GM19351 (cell line): ENCODE measurements at regions not wholly inside any gene's neighbourhood (a gene's known extent, or its start where the extent isn't known, plus 50 kb on each side); places are given as distances from the start of the nearest gene placed in this dataset.
"Not testable (repeated sequence)": the region's sequence is repeated elsewhere in the genome, so short reads cannot be mapped to it uniquely, and the experiment has no call there.

Experiments used
- ATAC-seq: cut with Tn5 transposase; IDR thresholded peaks from one replicate; pipeline ENCODE4 v1.9.1; 2021; ENCODE audit warnings: mild to moderate bottlenecking, moderate library complexity; ENCODE audit not compliant: unreplicated experiment

GRCh38 chr10:91745090-91745831 lies 53.0 kb upstream of the TNKS2 start:
- ATAC-seq = no peak

- ATAC-seq = no peak
Observed at GRCh38 chr10:91743465-91743864, 54.8 kb upstream of the TNKS2 start.

- no peak for ATAC-seq
Observed at GRCh38 chr10:91742229-91742628, 56.0 kb upstream of the TNKS2 start.

DNA sequence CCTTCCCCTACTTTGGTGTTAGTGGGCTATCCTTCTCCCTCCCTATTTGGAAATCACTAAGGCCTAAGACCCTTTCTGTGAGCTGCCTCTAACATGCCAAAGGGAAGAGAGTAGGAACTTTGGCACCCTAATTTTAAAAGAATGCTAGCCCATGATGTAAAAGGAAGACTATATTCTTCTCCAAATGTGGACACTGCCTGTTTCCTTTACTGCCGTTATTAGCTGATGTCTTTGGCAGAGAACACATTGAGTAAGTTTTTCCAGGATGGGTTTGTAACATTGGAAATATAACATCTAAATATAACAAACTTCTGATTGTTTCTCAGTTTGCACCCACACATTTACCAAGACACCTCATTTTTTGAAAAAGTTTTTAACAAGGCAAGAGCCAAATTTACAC lies 56.9 kb upstream of the TNKS2 start:
- no peak for ATAC-seq

- ATAC-seq = no peak
Observed at GRCh38 chr10:91740353-91740924, 57.8 kb upstream of the TNKS2 start.

- ATAC-seq = not testable (repeated sequence)
Observed at GRCh38 chr10:91732265-91732664, 66.0 kb upstream of the TNKS2 start.

- ATAC-seq = not testable (repeated sequence)
Observed at GRCh38 chr10:91729339-91729738, 68.9 kb upstream of the TNKS2 start.

DNA sequence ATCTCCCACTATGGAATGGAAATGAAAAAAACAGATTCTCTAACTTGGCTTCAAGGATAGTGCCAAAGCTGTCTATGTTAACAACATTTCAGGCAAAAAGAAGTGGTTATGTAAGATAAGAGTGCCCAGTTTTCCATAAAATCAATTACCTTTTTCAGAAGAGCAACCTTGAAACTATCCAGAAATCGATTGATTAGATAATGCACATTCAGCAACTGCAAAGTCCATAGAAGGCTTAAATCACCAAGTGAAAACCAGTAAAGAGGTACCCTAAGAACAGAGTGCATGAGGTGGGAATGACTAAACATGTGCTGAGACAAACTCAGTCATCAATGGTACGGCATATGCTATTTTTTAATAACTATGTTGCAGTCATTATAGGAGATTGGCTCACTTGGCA lies 71.9 kb upstream of the TNKS2 start:
- ATAC-seq = no peak

- no peak for ATAC-seq
Observed at GRCh38 chr10:91724933-91725332, 73.3 kb upstream of the TNKS2 start.

GRCh38 chr10:91713461-91714072 lies 80.7 kb upstream of the PPP1R3C start:
- no peak for ATAC-seq

- ATAC-seq = peak; percentile 76
Observed at GRCh38 chr10:91711885-91712680, 79.2 kb upstream of the PPP1R3C start.

DNA sequence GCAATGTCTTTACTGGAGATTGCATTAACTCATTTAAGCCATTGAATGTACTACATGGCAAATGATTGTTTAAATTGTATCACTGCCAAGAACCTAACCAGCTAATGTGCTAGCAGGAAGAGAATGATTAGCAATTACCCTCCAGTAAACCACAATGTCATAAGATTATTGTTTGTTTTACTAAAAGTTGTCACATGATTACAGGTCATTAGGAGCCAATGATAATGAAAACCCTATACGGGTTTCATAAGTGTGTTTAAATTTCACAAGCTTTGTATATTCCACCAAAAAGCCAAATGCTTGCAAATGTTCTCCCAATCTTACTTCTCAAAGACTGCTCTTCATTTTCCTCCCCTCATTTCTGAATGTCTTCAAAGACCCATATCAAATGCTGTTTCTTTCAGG lies 76.5 kb upstream of the PPP1R3C start:
- no peak for ATAC-seq

GRCh38 chr10:91708174-91708861 lies 75.4 kb upstream of the PPP1R3C start:
- ATAC-seq = no peak

DNA sequence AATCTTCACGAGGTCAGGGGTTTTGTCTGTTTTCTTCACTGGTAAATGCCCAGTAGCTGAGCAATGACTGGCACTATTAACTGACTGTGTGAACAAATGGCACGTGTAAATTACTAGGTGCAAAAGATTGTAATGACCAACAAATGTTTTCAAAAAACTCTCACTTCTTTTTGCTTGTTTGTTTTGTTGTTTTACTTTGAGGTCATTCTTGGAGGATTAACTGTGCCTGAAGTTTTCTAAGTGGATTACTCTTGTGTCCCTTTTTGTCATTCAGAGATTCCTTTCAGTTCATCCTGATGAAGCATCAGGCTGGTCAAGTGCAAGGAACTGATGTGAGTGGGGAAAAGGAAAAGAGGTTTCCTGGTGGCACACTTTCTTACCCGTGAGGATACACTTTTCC lies 74.4 kb upstream of the PPP1R3C start:
- no peak for ATAC-seq

DNA sequence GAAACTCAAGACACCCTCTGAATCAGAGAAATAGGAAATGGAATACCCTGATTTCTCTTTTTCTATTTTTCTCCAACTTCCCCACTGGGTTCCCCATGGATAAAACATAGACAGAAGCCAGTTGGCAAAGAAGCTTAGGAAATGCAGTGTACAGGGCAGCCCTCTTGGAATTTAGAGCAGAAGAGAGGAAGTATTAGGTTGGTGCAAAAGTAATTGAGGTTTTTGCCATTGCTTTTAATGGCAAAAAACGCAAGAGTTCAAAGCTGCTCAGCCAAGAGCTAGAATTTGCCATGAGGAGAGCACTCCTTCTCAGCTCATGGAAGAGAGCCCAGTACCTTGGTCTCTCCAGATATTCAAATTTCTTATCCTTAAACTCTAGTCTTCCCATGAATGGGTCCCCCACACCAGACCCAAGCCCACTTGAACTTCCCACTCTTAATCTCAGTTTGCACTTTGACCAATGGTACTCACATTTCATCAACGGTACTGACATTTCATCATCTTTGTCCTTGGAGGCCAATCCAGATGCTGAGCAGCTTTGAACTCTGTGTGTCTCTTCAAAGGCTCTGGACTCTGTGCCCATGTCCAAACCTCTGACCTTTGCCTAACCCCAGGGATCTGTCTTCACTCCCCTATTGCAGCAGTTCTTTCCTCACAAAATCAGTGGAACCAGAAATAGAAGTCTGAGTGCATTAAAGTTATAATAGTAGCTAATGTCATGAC lies 73.2 kb upstream of the PPP1R3C start:
- no peak for ATAC-seq

DNA sequence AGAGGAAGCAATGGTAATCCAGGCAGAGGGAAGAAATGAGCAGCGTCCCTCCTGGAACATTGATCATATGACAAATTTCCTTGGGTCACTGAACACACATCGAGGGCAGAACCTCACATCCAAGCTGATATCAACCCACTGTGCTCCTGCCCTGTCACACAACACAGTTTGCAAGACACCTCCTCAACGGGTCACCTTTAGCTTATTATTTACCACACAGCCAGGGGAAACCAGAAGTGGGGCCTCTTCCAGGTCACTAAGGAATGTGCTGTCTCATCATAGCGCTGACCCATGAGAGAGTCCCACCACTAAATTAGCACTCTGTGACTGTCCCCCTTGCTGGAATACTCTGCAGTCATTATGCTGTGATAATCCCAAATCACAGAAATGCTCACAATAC lies 69.7 kb upstream of the PPP1R3C start:
- no peak for ATAC-seq

DNA sequence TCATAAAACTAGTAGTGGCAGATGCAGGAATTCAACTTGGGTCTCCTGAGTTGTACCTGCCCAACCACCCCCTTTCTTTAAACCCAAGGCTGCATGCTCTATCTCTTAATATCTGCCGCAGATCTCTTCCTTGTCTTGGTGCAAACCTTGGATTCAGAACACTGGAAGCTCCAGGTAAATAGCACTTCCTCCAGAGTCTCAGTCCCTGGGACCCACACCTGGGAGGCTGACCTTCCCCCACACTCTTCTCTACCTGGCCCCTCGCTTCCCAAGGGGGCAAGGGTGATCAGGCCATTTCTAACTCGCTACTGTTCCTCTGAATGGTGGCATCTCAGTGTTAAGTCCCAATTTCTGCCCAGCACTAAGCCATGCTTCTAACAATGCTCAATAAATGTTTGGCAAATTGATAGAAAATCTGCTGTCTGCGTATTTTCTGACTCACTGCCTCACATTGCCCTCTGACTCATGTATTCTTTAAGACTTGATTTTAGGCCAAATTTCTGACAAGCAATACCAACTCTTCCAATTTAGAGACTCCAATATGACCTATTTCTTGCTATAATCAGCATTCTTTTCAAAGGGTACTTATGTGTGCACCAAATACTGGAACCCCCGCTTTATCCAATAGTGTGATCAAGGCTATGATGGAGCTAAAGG lies 68.0 kb upstream of the PPP1R3C start:
- no peak for ATAC-seq

DNA sequence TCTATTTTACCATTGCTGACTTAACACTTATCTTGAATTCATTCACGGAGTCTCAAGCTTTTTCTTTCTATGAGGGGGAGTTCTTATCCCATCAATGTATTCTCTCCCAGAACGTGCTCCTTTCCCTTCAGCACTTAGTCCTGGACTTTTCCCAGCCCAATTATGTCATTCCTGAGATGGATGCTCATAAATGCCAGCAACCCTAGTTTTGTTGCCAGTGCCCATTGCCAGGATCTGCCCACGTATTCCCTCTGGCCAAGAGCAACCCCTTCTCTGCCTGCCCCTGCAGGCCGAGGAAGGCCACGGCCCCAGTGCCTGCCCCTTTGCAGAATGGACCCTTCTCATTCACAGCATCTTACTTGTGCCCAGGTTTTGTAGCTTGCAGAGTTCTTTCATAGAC lies 67.4 kb upstream of the PPP1R3C start:
- ATAC-seq = no peak

DNA sequence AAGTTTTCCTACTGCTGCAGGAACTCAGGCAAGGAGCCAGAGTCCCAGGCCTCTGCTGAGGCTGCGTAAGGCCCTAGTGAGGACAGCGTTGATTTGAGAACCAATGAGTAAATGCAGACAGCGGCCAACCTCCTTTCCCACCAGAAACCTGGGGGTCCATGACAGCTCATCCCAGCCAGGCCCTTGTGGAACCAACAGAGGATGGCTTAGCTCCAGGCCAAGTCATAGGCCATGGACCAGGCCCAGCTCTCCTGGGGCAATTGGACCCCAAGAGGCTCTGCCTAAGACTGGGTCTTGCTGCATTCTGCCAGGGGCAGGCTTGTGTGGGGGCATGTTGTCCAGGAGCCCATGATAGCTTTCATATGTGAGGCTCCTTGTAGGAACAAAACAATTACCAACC lies 65.4 kb upstream of the PPP1R3C start:
- ATAC-seq = no peak
